WTC11 (cell line): ENCODE measurements at regions not wholly inside any gene's neighbourhood (a gene's known extent, or its start where the extent isn't known, plus 50 kb on each side); places are given as distances from the start of the nearest gene placed in this dataset.

Source experiments
- ATAC-seq: fragments of 200-7000 bp; cut with Tn5 transposase; 2 replicates; pipeline ENCODE4 v1.10.0; 2021; ENCODE audit warnings: mild to moderate bottlenecking, moderate library complexity
- CTCF ChIA-PET: fragments of 300-600 bp; sonication (Branson Sonifier 250); formaldehyde crosslinking; loops from one replicate; lab custom pipeline; 2021; ENCODE audit warnings: antibody characterized with exemption; lab: Charles Lee
- POLR2A ChIA-PET: fragments of 350-600 bp; sonication (Branson Sonifier 250); formaldehyde crosslinking; loops from one replicate; lab custom pipeline; 2021; ENCODE audit warnings: antibody characterized with exemption; lab: Charles Lee
- DNase-seq: peaks from one replicate; pipeline ENCODE4 v3.0.0; 2021; ENCODE audit warnings: low spot score
- H3K27ac Mint-ChIP-seq: 2 replicates; pipeline ENCODE4 v1.8.0; 2021; ENCODE audit warnings: mixed read lengths
- H3K27me3 Mint-ChIP-seq: 2 replicates; pipeline ENCODE4 v1.8.0; 2021; ENCODE audit warnings: low read depth, mild to moderate bottlenecking, moderate library complexity, mixed read lengths
- H3K36me3 Mint-ChIP-seq: 2 replicates; pipeline ENCODE4 v1.8.0; 2021; ENCODE audit warnings: mixed read lengths
- H3K4me1 Mint-ChIP-seq: 2 replicates; pipeline ENCODE4 v1.8.0; 2022; ENCODE audit warnings: mixed read lengths
- H3K4me3 Mint-ChIP-seq: 2 replicates; pipeline ENCODE4 v1.8.0; 2021; ENCODE audit warnings: mild to moderate bottlenecking, moderate library complexity, mixed read lengths
- H3K9me3 Mint-ChIP-seq: 2 replicates; pipeline ENCODE4 v1.8.0; 2021; ENCODE audit warnings: mixed read lengths
- CDX4 ChIP-seq: fragments of 250-450 bp; sonication (Bioruptor Pico); IDR thresholded peaks from 2 replicates; pipeline ENCODE4 v1.9.0; 2021; ENCODE audit warnings: moderate library complexity, mild to moderate bottlenecking, inconsistent platforms, borderline replicate concordance
- E2F4 ChIP-seq: sonication (generic); formaldehyde crosslinking; IDR thresholded peaks from 2 replicates; pipeline ENCODE4 v1.8.1; 2022; ENCODE audit warnings: low read depth, mild to moderate bottlenecking, moderate library complexity, missing genetic modification reagents, borderline replicate concordance
- EMX1 ChIP-seq: fragments of 250-450 bp; sonication (Bioruptor Pico); IDR thresholded peaks from 2 replicates; pipeline ENCODE4 v1.8.0; 2021; ENCODE audit warnings: mild to moderate bottlenecking
- FOXP1 ChIP-seq: sonication (generic); formaldehyde crosslinking; IDR thresholded peaks from 2 replicates; pipeline ENCODE4 v1.8.0; 2022; ENCODE audit warnings: missing genetic modification reagents, mild to moderate bottlenecking, moderate library complexity, borderline replicate concordance
- HMGXB4 ChIP-seq: sonication (generic); formaldehyde crosslinking; IDR thresholded peaks from 2 replicates; pipeline ENCODE4 v1.8.1; 2023; ENCODE audit warnings: mild to moderate bottlenecking, moderate library complexity, missing genetic modification reagents
- JUN ChIP-seq: sonication (generic); formaldehyde crosslinking; IDR thresholded peaks from 2 replicates; pipeline ENCODE4 v1.8.0; 2023; ENCODE audit warnings: mild to moderate bottlenecking, missing genetic modification reagents
- MXD4 ChIP-seq: fragments of 250-450 bp; sonication (Bioruptor Pico); IDR thresholded peaks from 2 replicates; pipeline ENCODE4 v1.8.0; 2021; ENCODE audit warnings: mild to moderate bottlenecking, moderate library complexity, borderline replicate concordance
- NFYB ChIP-seq: sonication (generic); formaldehyde crosslinking; conservative IDR thresholded peaks from 2 replicates; pipeline ENCODE4 v1.8.0; 2022; ENCODE audit warnings: low read depth, missing genetic modification reagents
- NR3C1 ChIP-seq: sonication (generic); formaldehyde crosslinking; conservative IDR thresholded peaks from 2 replicates; pipeline ENCODE4 v1.8.1; 2023; ENCODE audit warnings: low read depth, mild to moderate bottlenecking, missing genetic modification reagents
- OVOL2 ChIP-seq: fragments of 250-450 bp; sonication (Bioruptor Pico); IDR thresholded peaks from 2 replicates; pipeline ENCODE4 v1.9.0; 2021; ENCODE audit warnings: mild to moderate bottlenecking, borderline replicate concordance
- RELA ChIP-seq: sonication (generic); formaldehyde crosslinking; IDR thresholded peaks from 2 replicates; pipeline ENCODE4 v1.8.1; 2022; ENCODE audit warnings: missing genetic modification reagents, mild to moderate bottlenecking, borderline replicate concordance
- TEAD4 ChIP-seq: sonication (generic); formaldehyde crosslinking; IDR thresholded peaks from 2 replicates; pipeline ENCODE4 v1.8.0; 2022; ENCODE audit warnings: mild to moderate bottlenecking, missing genetic modification reagents
- USF1 ChIP-seq: sonication (generic); formaldehyde crosslinking; IDR thresholded peaks from 2 replicates; pipeline ENCODE4 v1.8.0; 2022; ENCODE audit warnings: mild to moderate bottlenecking, missing genetic modification reagents
- ZNF219 ChIP-seq: sonication (generic); formaldehyde crosslinking; IDR thresholded peaks from 2 replicates; pipeline ENCODE4 v1.8.0; 2023; ENCODE audit warnings: missing genetic modification reagents, mild to moderate bottlenecking, borderline replicate concordance
- ZNF416 ChIP-seq: fragments of 250-450 bp; sonication (Bioruptor Pico); IDR thresholded peaks from 2 replicates; pipeline ENCODE4 v1.9.0; 2021; ENCODE audit warnings: mild to moderate bottlenecking, inconsistent platforms
- ZNF423 ChIP-seq: fragments of 250-450 bp; sonication (Bioruptor Pico); IDR thresholded peaks from 2 replicates; pipeline ENCODE4 v2.1.2; 2022; ENCODE audit warnings: mild to moderate bottlenecking, moderate library complexity
- ZNF671 ChIP-seq: fragments of 250-450 bp; sonication (Bioruptor Pico); IDR thresholded peaks from 2 replicates; pipeline ENCODE4 v1.8.0; 2021; ENCODE audit warnings: mild to moderate bottlenecking
- TF ChIP-seq, protein P1 (sequence below): sonication (generic); formaldehyde crosslinking; IDR thresholded peaks from 2 replicates; pipeline ENCODE4 v1.8.0; 2022; ENCODE audit warnings: mild to moderate bottlenecking, missing genetic modification reagents
- TF ChIP-seq, protein P2 (sequence below): sonication (generic); formaldehyde crosslinking; IDR thresholded peaks from 2 replicates; pipeline ENCODE4 v1.8.0; 2023; ENCODE audit warnings: missing genetic modification reagents
- TF ChIP-seq, protein P3 (sequence below): sonication (generic); formaldehyde crosslinking; IDR thresholded peaks from 2 replicates; pipeline ENCODE4 v1.8.0; 2022; ENCODE audit warnings: missing genetic modification reagents

GRCh38 chr2:217491271-217491670, 511.5 kb downstream of the TNS1 start:
- no peaks in the 10 kb centered on the region; the same call in 1 of the 2 replicates for H3K27me3 Mint-ChIP-seq
- H3K27ac Mint-ChIP-seq: no peak overlapping the region
- ATAC-seq (no peak), DNase-seq (no peak)
- POLR2A ChIA-PET: no interaction called here
- no peaks in the 10 kb centered on the region for H3K36me3 Mint-ChIP-seq
- H3K4me1 Mint-ChIP-seq: 0 out of 2 replicates have a peak, but pooled peaks cover 4% of the 10 kb centered on the region
- no peak overlapping the region for H3K4me3 Mint-ChIP-seq
- TF ChIP-seq JUN (CRISPR knock-in tag) (no peak), FOXP1 (CRISPR knock-in tag) (no peak), OVOL2 (CRISPR knock-in tag) (no peak), CDX4 (no peak), ZNF416 (CRISPR knock-in tag) (no peak), MXD4 (CRISPR knock-in tag) (no peak), RELA (CRISPR knock-in tag) (no peak)
- CTCF ChIA-PET: interaction anchor here (0.6 kb wide), 1 partner anchor 20 kb away, joined by 3 read pairs; no protein-coding TSS in a partner anchor
- peaks cover 6% of the 10 kb centered on the region for H3K9me3 Mint-ChIP-seq

- Mint-ChIP-seq H3K36me3 (no peaks in the 10 kb centered on the region), H3K9me3 (peaks cover 6% of the 10 kb centered on the region), H3K27me3 (no peaks in the 10 kb centered on the region; the same call in 1 of the 2 replicates), H3K4me3 (no peak overlapping the region), H3K27ac (no peak overlapping the region), H3K4me1 (0 out of 2 replicates have a peak, but pooled peaks cover 4% of the 10 kb centered on the region)
- TF ChIP-seq EMX1 (CRISPR knock-in tag) (no peak), NFYB (no peak), ZNF423 (CRISPR knock-in tag) (no peak), ZNF671 (CRISPR knock-in tag) (no peak), E2F4 (CRISPR knock-in tag) (no peak)
- peak; percentile 55 for ATAC-seq
- DNase-seq: peak; percentile 16
- POLR2A ChIA-PET: no interaction called here
- CTCF ChIA-PET: interaction anchor here (1.1 to 1.2 kb wide), 2 partner anchors 22 to 223 kb away, joined by 3 read pairs; no protein-coding TSS in a partner anchor
These were observed 513.4 kb downstream of the TNS1 start for GRCh38 chr2:217489145-217489960.

DNA sequence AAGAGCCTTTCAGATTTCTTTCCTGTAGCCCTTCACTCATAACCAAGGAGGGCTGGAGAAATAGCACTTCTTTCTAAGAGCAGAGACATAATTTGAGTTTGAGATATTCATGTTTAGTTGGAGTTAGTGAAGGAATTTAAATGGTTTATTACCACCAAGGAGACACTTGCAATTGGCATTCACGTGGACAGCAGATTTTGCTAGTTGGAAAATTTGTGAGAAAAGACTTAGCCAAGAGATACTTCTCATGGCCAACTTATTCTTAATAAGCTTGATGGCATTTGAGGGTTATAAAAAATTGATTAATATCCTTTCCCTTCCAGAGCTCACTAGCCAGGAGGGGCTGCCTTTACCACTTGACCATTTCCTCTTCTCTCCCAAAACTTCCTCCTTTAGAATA, 518.7 kb downstream of the TNS1 start:
- Mint-ChIP-seq H3K4me1 (peaks cover 9% of the 10 kb centered on the region), H3K9me3 (no peaks in the 10 kb centered on the region), H3K4me3 (no peak overlapping the region), H3K27me3 (0 out of 2 replicates have a peak, but pooled peaks cover 3% of the 10 kb centered on the region), H3K27ac (no peak overlapping the region), H3K36me3 (no peaks in the 10 kb centered on the region)
- ATAC-seq (no peak), DNase-seq (no peak)
- CTCF ChIA-PET: no interaction called here
- POLR2A ChIA-PET: no interaction called here
- TF ChIP-seq ZNF219 (CRISPR knock-in tag) (no peak), JUN (CRISPR knock-in tag) (no peak), USF1 (CRISPR knock-in tag) (no peak), HMGXB4 (no peak), NR3C1 (CRISPR knock-in tag) (no peak), FOXP1 (CRISPR knock-in tag) (no peak), TEAD4 (CRISPR knock-in tag) (no peak)
- TF ChIP-seq, protein P1, sequence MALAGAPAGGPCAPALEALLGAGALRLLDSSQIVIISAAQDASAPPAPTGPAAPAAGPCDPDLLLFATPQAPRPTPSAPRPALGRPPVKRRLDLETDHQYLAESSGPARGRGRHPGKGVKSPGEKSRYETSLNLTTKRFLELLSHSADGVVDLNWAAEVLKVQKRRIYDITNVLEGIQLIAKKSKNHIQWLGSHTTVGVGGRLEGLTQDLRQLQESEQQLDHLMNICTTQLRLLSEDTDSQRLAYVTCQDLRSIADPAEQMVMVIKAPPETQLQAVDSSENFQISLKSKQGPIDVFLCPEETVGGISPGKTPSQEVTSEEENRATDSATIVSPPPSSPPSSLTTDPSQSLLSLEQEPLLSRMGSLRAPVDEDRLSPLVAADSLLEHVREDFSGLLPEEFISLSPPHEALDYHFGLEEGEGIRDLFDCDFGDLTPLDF (CRISPR knock-in tag): no peak
- TF ChIP-seq, protein P2, sequence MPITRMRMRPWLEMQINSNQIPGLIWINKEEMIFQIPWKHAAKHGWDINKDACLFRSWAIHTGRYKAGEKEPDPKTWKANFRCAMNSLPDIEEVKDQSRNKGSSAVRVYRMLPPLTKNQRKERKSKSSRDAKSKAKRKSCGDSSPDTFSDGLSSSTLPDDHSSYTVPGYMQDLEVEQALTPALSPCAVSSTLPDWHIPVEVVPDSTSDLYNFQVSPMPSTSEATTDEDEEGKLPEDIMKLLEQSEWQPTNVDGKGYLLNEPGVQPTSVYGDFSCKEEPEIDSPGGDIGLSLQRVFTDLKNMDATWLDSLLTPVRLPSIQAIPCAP (CRISPR knock-in tag): no peak
- TF ChIP-seq, protein P3, sequence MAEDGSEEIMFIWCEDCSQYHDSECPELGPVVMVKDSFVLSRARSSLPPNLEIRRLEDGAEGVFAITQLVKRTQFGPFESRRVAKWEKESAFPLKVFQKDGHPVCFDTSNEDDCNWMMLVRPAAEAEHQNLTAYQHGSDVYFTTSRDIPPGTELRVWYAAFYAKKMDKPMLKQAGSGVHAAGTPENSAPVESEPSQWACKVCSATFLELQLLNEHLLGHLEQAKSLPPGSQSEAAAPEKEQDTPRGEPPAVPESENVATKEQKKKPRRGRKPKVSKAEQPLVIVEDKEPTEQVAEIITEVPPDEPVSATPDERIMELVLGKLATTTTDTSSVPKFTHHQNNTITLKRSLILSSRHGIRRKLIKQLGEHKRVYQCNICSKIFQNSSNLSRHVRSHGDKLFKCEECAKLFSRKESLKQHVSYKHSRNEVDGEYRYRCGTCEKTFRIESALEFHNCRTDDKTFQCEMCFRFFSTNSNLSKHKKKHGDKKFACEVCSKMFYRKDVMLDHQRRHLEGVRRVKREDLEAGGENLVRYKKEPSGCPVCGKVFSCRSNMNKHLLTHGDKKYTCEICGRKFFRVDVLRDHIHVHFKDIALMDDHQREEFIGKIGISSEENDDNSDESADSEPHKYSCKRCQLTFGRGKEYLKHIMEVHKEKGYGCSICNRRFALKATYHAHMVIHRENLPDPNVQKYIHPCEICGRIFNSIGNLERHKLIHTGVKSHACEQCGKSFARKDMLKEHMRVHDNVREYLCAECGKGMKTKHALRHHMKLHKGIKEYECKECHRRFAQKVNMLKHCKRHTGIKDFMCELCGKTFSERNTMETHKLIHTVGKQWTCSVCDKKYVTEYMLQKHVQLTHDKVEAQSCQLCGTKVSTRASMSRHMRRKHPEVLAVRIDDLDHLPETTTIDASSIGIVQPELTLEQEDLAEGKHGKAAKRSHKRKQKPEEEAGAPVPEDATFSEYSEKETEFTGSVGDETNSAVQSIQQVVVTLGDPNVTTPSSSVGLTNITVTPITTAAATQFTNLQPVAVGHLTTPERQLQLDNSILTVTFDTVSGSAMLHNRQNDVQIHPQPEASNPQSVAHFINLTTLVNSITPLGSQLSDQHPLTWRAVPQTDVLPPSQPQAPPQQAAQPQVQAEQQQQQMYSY (CRISPR knock-in tag): no peak
